ENCODE measurements at regions not wholly inside any gene's neighbourhood (a gene's known extent, or its start where the extent isn't known, plus 50 kb on each side); places are given as distances from the start of the nearest gene placed in this dataset.

DNA sequence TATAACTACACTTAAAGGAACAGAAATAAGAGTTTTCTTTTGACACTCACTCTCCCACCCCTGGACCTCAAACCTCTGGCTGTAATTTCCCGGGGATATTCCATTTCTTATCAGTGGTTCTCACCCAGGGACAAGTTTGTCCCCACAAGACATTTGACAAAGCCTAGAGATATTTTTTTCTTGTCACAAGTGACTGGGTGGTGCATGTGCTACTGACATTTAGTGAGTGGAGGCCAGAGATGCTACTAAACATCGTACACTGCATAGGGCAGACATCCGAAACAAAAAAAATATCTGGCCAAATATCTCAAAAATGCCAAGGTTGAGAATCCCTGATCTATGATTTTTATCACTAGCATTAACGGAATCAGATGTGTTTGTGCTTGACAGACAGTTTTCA, 168.0 kb upstream of the FRMD4B start:
- H3K4me1 ChIP-seq (ENCODE audit: control insufficient read depth in 1 of 2, insufficient read depth in 2 of 2, low read depth in 1 of 2, low read length in 1 of 2): no peaks in the 10 kb centered on the region; a peak in 2 of 4 replicates
- no peak overlapping the region for H2AFZ ChIP-seq (ENCODE audit: low read depth)
- no peak for TF ChIP-seq RFX5 (IDR thresholded peaks at IDR 0.05; ENCODE audit: low read length)
- no peak for TF ChIP-seq FOXM1 (IDR thresholded peaks at IDR 0.05; ENCODE audit: low read depth)
- TF ChIP-seq TAF1 (IDR thresholded peaks at IDR 0.05; ENCODE audit: borderline replicate concordance, low read depth, low read length): no peak
- H3K27me3 ChIP-seq (ENCODE audit: insufficient read depth): no peaks in the 10 kb centered on the region
- H3K9me3 ChIP-seq: no peaks in the 10 kb centered on the region
- H4K20me1 ChIP-seq (ENCODE audit: insufficient read depth): no peaks in the 10 kb centered on the region
- POLR2A ChIA-PET: no interaction called here
- H3K27ac ChIP-seq (ENCODE audit: low read depth in 2 of 2, low read length in 1 of 2): no peak overlapping the region
- no peak overlapping the region for H3K9ac ChIP-seq
- WGBS (ENCODE audit: low lambda C conversion rate): 37% methylated on average over 4 of the region's 4 CpGs
- no peak overlapping the region for H3K4me3 ChIP-seq (ENCODE audit: low read depth in 2 of 2, low read length in 1 of 2)
- H3K4me2 ChIP-seq: no peak overlapping the region
- H3K36me3 ChIP-seq (replicated peaks in 1 of 2; ENCODE audit: control insufficient read depth in 1 of 2, insufficient read depth in 2 of 2, low read length in 1 of 2): no peaks in the 10 kb centered on the region
- no peaks in the 10 kb centered on the region for H3K9me2 ChIP-seq
- CTCF ChIA-PET: interaction anchor here (1.2 kb wide), 1 partner anchor 16 kb away, joined by 3 read pairs; no protein-coding TSS in a partner anchor
- H3F3A ChIP-seq (replicated peaks; ENCODE audit: insufficient read depth): no peaks in the 10 kb centered on the region
- DNase-seq: no peak
- H3K79me2 ChIP-seq (ENCODE audit: insufficient read depth): no peaks in the 10 kb centered on the region

- Histone ChIP-seq H3F3A (replicated peaks; ENCODE audit: insufficient read depth) (no peaks in the 10 kb centered on the region), H3K79me2 (ENCODE audit: insufficient read depth) (no peaks in the 10 kb centered on the region), H3K9me2 (no peaks in the 10 kb centered on the region), H3K4me3 (ENCODE audit: low read depth in 2 of 2, low read length in 1 of 2) (no peak overlapping the region), H2AFZ (ENCODE audit: low read depth) (no peak overlapping the region), H3K4me2 (no peak overlapping the region), H3K9ac (no peak overlapping the region), H3K36me3 (replicated peaks in 1 of 2; ENCODE audit: control insufficient read depth in 1 of 2, insufficient read depth in 2 of 2, low read length in 1 of 2) (no peaks in the 10 kb centered on the region), H3K27me3 (ENCODE audit: insufficient read depth) (peaks cover 10% of the 10 kb centered on the region; the same call in 1 of the 2 replicates), H3K9me3 (no peaks in the 10 kb centered on the region), H3K4me1 (ENCODE audit: control insufficient read depth in 1 of 2, insufficient read depth in 2 of 2, low read depth in 1 of 2, low read length in 1 of 2) (peaks cover 0 to 5% of the 10 kb centered on the region in 2 experiments; a peak in 2 of 4 replicates), H4K20me1 (ENCODE audit: insufficient read depth) (no peaks in the 10 kb centered on the region), H3K27ac (ENCODE audit: low read depth in 2 of 2, low read length in 1 of 2) (no peak overlapping the region)
- 12% methylated on average over 6 of the region's 6 CpGs for WGBS (ENCODE audit: low lambda C conversion rate)
- TF ChIP-seq NRF1 (IDR thresholded peaks at IDR 0.05; ENCODE audit: low read depth, low read length) (no peak), NFIC (IDR thresholded peaks at IDR 0.05; ENCODE audit: borderline replicate concordance) (no peak)
- POLR2A ChIA-PET: no interaction called here
- CTCF ChIA-PET: interaction anchor here (0.7 to 1.3 kb wide), 3 partner anchors 35 to 137 kb away, joined by 3 to 4 read pairs (median 4); no protein-coding TSS in a partner anchor
- peak; percentile 36 for DNase-seq
Measured at GRCh38 chr3:69547461-69547880, 161.6 kb upstream of the FRMD4B start.

DNA sequence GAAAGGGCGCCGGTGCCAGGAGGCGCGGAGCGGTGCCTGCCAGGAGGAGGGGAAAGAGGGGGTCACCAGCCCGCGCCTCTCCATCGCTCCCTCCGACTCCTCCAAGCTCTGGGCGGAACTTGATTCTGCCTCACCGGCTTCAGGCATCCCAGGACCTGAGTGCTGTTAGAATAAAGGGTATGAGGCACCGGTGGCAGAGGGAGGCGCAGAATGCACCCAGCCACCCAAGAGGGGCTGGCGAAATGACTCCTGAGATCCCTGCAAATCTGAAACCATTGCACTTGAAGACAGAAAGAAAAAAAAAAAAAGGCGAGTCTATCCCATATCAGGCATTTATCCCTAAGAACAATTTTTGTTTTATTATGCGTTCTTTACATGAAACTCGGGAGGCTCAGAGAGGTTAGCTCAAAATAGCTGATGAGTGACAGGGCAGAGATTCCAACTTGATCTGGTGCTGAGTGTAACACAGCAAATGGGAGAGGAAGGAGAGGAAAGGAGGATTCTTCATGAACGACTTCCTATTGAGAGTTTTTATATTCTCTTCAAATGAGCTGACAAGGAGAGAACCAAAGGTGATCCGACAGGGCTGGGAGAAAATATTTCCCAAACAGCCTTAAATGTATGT, 157.0 kb upstream of the FRMD4B start:
- no peak for DNase-seq
- Histone ChIP-seq H2AFZ (ENCODE audit: low read depth) (no peak overlapping the region), H3K27ac (ENCODE audit: low read depth in 2 of 2, low read length in 1 of 2) (no peak overlapping the region), H3K4me3 (ENCODE audit: low read depth in 2 of 2, low read length in 1 of 2) (peak overlapping the region in 1 of 2 experiments; percentile 36; a peak in 1 of 4 replicates), H3K79me2 (ENCODE audit: insufficient read depth) (no peaks in the 10 kb centered on the region), H4K20me1 (ENCODE audit: insufficient read depth) (no peaks in the 10 kb centered on the region), H3K9ac (no peak overlapping the region), H3K9me2 (no peaks in the 10 kb centered on the region), H3K4me1 (ENCODE audit: control insufficient read depth in 1 of 2, insufficient read depth in 2 of 2, low read depth in 1 of 2, low read length in 1 of 2) (peaks cover 0 to 8% of the 10 kb centered on the region in 2 experiments; a peak in 2 of 4 replicates), H3K9me3 (no peaks in the 10 kb centered on the region), H3K36me3 (replicated peaks in 1 of 2; ENCODE audit: control insufficient read depth in 1 of 2, insufficient read depth in 2 of 2, low read length in 1 of 2) (no peaks in the 10 kb centered on the region), H3F3A (replicated peaks; ENCODE audit: insufficient read depth) (no peaks in the 10 kb centered on the region), H3K4me2 (no peak overlapping the region), H3K27me3 (ENCODE audit: insufficient read depth) (peaks cover 10% of the 10 kb centered on the region)
- CTCF ChIA-PET: interaction anchor here (0.8 kb wide), 1 partner anchor 25 kb away, joined by 3 read pairs; no protein-coding TSS in a partner anchor
- WGBS (ENCODE audit: low lambda C conversion rate): 20% methylated on average over 19 of the region's 19 CpGs
- POLR2A ChIA-PET: no interaction called here
- TF ChIP-seq FOSL2 (IDR thresholded peaks at IDR 0.05; ENCODE audit: borderline replicate concordance, low read depth) (no peak), YY1 (IDR thresholded peaks at IDR 0.05; ENCODE audit: low read depth) (no peak), NRF1 (IDR thresholded peaks at IDR 0.05; ENCODE audit: low read depth, low read length) (no peak), GATA2 (CRISPR knock-in tag; IDR thresholded peaks at IDR 0.05) (no peak), EZH2phosphoT487 (IDR thresholded peaks at IDR 0.05; ENCODE audit: borderline replicate concordance, low read depth) (no peak), TCF12 (IDR thresholded peaks at IDR 0.05) (no peak), SMC3 (IDR thresholded peaks at IDR 0.05; ENCODE audit: low read depth, low read length) (no peak), RAD21 (IDR thresholded peaks at IDR 0.05; ENCODE audit: low read length) (no peak), PBX3 (IDR thresholded peaks at IDR 0.05) (no peak), ZBTB33 (IDR thresholded peaks at IDR 0.05; ENCODE audit: borderline replicate concordance, low read depth) (no peak)
- TF ChIP-seq, protein P1, sequence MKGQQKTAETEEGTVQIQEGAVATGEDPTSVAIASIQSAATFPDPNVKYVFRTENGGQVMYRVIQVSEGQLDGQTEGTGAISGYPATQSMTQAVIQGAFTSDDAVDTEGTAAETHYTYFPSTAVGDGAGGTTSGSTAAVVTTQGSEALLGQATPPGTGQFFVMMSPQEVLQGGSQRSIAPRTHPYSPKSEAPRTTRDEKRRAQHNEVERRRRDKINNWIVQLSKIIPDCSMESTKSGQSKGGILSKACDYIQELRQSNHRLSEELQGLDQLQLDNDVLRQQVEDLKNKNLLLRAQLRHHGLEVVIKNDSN (IDR thresholded peaks at IDR 0.05; ENCODE audit: borderline replicate concordance, low read depth): no peak
- TF ChIP-seq, protein P2, sequence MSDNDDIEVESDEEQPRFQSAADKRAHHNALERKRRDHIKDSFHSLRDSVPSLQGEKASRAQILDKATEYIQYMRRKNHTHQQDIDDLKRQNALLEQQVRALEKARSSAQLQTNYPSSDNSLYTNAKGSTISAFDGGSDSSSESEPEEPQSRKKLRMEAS (IDR thresholded peaks at IDR 0.05; ENCODE audit: low read depth): no peak

All from SK-N-SH (cell line).